SU-DHL-6 (cell line): ENCODE measurements at regions not wholly inside any gene's neighbourhood (a gene's known extent, or its start where the extent isn't known, plus 50 kb on each side); places are given as distances from the start of the nearest gene placed in this dataset.

Experiments used
- H2AFZ ChIP-seq: fragments of 200-600 bp; sonication (generic); 2 replicates; pipeline ENCODE4 v1.6.1; 2014; ENCODE audit warnings: low read depth, mild to moderate bottlenecking, moderate library complexity, mixed read lengths, antibody characterized with exemption, low read length; ENCODE audit not compliant: severe bottlenecking
- H3F3A ChIP-seq: fragments of 200-600 bp; shearing (Covaris generic); 2 replicates; pipeline ENCODE4 v1.6.0; 2016; ENCODE audit warnings: antibody characterized with exemption, mild to moderate bottlenecking; ENCODE audit not compliant: insufficient read depth
- H3K27ac ChIP-seq: fragments of 200-600 bp; sonication (generic); 2 replicates; pipeline ENCODE4 v1.5.1; 2016; ENCODE audit warnings: low read depth, mild to moderate bottlenecking, low read length, moderate library complexity, mixed read lengths
- H3K27me3 ChIP-seq: fragments of 200-600 bp; sonication (generic), shearing (Covaris generic); 2 replicates; pipeline ENCODE4 v1.6.0; 2014; ENCODE audit warnings: mild to moderate bottlenecking, low read length
- H3K36me3 ChIP-seq: fragments of 200-600 bp; sonication (generic); 2 replicates; pipeline ENCODE4 v1.6.1; 2014; ENCODE audit warnings: mild to moderate bottlenecking, low read length, mixed read lengths
- H3K4me2 ChIP-seq: fragments of 300-600, 200-600 bp; shearing (Covaris generic), sonication (generic); 2 replicates; pipeline ENCODE4 v1.6.0; 2014; ENCODE audit warnings: low read length, low read depth, mild to moderate bottlenecking; ENCODE audit not compliant: poor library complexity, severe bottlenecking
- H3K4me3 ChIP-seq: fragments of 200-600 bp; sonication (generic); 2 replicates; pipeline ENCODE4 v1.5.1; 2014; ENCODE audit warnings: antibody characterized with exemption, low read length, mild to moderate bottlenecking, mixed read lengths; ENCODE audit not compliant: insufficient read depth, poor library complexity, severe bottlenecking
- H3K79me2 ChIP-seq: fragments of 200-600 bp; sonication (generic); 2 replicates; pipeline ENCODE4 v1.6.1; 2014; ENCODE audit warnings: mild to moderate bottlenecking, low read length, moderate library complexity; ENCODE audit not compliant: insufficient read depth
- H3K9ac ChIP-seq: fragments of 200-600 bp; sonication (generic); 2 replicates; pipeline ENCODE4 v1.7.0; 2014; ENCODE audit warnings: mild to moderate bottlenecking, low read length
- H3K9me2 ChIP-seq: fragments of 200-600 bp; sonication (generic); replicated peaks from 2 replicates; pipeline ENCODE4 v1.6.1; 2014; ENCODE audit warnings: low read length; ENCODE audit not compliant: insufficient read depth
- H3K9me3 ChIP-seq: fragments of 200-600 bp; sonication (generic); 2 replicates; pipeline ENCODE4 v1.6.1; 2014; ENCODE audit warnings: low read length, mixed read lengths; ENCODE audit not compliant: insufficient read depth
- H4K20me1 ChIP-seq: fragments of 200-600 bp; sonication (generic); 2 replicates; pipeline ENCODE4 v1.6.1; 2014; ENCODE audit warnings: low read depth, mild to moderate bottlenecking, antibody characterized with exemption, low read length, moderate library complexity, mixed read lengths
- CTCF ChIP-seq: fragments of 200-600 bp; sonication (generic); IDR thresholded peaks from one replicate; pipeline ENCODE4 v1.5.1; 2017; ENCODE audit warnings: antibody characterized with exemption, mild to moderate bottlenecking, low read length, moderate library complexity; ENCODE audit not compliant: insufficient read depth, poor library complexity, severe bottlenecking
- EZH2phosphoT487 ChIP-seq: fragments of 200-600 bp; sonication (generic), shearing (Covaris generic); conservative IDR thresholded peaks from 2 replicates; pipeline ENCODE4 v1.6.1; 2018; ENCODE audit warnings: mild to moderate bottlenecking, antibody characterized with exemption, low read length, moderate library complexity, mixed read lengths

- H2AFZ ChIP-seq = no peak overlapping the region
- no peak overlapping the region for H3K27ac ChIP-seq
- no peaks in the 10 kb centered on the region for H3K9me3 ChIP-seq
- H3K4me3 ChIP-seq = no peak overlapping the region
- H3F3A ChIP-seq = no peaks in the 10 kb centered on the region
- TF ChIP-seq CTCF = no peak
- no peak for TF ChIP-seq EZH2phosphoT487
- H3K9ac ChIP-seq = no peak overlapping the region
- no peaks in the 10 kb centered on the region for H3K36me3 ChIP-seq
- no peak overlapping the region for H3K4me2 ChIP-seq
- H3K79me2 ChIP-seq = no peaks in the 10 kb centered on the region
- no peaks in the 10 kb centered on the region for H3K27me3 ChIP-seq
- 0 out of 2 replicates have a peak, but pooled peaks cover 3% of the 10 kb centered on the region for H3K9me2 ChIP-seq
- no peaks in the 10 kb centered on the region for H4K20me1 ChIP-seq
Observed at GRCh38 chr16:13492046-13492445, 427.9 kb upstream of the ERCC4 start.

- Histone ChIP-seq H4K20me1 (no peaks in the 10 kb centered on the region), H2AFZ (no peak overlapping the region), H3K9me3 (no peaks in the 10 kb centered on the region), H3K27me3 (no peaks in the 10 kb centered on the region), H3K27ac (no peak overlapping the region), H3K9me2 (no peaks in the 10 kb centered on the region), H3K36me3 (no peaks in the 10 kb centered on the region), H3K79me2 (no peaks in the 10 kb centered on the region), H3F3A (no peaks in the 10 kb centered on the region), H3K4me2 (no peak overlapping the region), H3K4me3 (no peak overlapping the region), H3K9ac (no peak overlapping the region)
- TF ChIP-seq EZH2phosphoT487 = no peak
- TF ChIP-seq CTCF = no peak
Observed at GRCh38 chr16:13503960-13504635, 415.9 kb upstream of the ERCC4 start.

GRCh38 chr16:13507530-13507929, 412.4 kb upstream of the ERCC4 start:
- H3K27ac ChIP-seq = no peak overlapping the region

More at GRCh38 chr16:13507530-13507929, 412.4 kb upstream of the ERCC4 start:
- Histone ChIP-seq H3K27me3 (no peaks in the 10 kb centered on the region), H3K9me3 (no peaks in the 10 kb centered on the region), H3K4me2 (no peak overlapping the region), H3K79me2 (no peaks in the 10 kb centered on the region), H3K4me3 (no peak overlapping the region), H3F3A (no peaks in the 10 kb centered on the region), H4K20me1 (no peaks in the 10 kb centered on the region), H2AFZ (no peak overlapping the region), H3K9ac (no peak overlapping the region), H3K9me2 (no peaks in the 10 kb centered on the region), H3K36me3 (no peaks in the 10 kb centered on the region)
- no peak for TF ChIP-seq CTCF
- TF ChIP-seq EZH2phosphoT487 = no peak
